ENCODE measurements at regions not wholly inside any gene's neighbourhood (a gene's known extent, or its start where the extent isn't known, plus 50 kb on each side); places are given as distances from the start of the nearest gene placed in this dataset.

DNA sequence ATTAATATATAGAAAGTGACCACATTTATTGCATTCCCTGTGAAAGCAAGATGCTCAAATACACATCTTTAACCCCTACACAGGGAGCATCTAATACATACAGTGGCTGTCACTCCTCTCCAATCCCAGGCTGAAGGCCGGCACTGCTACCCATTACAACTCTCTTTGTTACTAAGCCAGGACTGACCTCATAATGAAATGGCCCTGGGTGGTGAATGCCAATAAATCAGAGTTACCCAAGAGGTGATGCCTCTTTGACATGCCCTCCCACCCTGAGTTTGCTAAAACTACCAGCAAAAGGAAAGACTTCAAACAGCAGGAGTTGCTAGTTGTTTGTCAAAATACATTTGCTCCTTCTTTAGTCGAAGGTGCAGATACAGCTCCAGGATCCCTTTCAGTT is 214.2 kb downstream of the FOXA2 start:
- no peak for DNase-seq (ENCODE audit: low read depth)

DNA sequence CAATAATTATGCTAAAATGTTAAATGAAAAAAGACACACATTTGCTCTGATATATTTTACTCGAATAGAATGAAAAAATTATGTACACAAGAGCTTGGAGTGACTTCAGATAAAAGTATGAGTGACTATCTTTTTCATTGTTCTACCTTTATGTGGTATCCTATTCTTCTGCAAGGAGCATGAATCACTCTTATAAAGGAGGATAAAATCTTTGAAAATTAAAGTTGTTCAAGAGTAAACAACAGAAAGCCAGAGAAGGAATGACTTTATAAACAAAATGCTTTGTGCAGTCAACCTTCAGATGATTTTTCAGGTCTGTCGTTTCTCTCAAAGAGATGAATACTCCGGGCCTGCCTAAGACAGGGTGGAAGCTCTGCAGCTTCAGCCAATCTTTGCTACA is 215.3 kb downstream of the FOXA2 start:
- no peak for DNase-seq (ENCODE audit: low read depth)

DNA sequence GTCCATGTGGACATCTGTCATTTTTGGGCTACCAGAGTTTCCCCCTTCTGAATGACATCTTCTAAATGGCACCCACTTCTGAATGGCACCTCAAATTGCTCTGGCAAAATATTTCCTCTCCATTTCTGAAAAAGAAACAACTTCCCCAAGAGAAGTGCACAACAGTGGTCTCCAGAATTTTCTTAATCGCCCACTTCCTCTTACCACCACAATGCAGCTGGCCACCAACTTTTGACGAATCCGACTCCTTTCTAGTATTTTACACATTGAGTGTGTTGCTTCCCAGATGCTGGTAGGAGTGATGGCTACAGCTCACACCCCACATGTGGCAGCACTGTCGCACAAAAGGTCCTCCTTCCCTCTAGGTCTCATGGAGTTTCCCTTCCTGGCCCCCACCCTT is 216.1 kb downstream of the FOXA2 start:
- no peak for DNase-seq (ENCODE audit: low read depth)

DNA sequence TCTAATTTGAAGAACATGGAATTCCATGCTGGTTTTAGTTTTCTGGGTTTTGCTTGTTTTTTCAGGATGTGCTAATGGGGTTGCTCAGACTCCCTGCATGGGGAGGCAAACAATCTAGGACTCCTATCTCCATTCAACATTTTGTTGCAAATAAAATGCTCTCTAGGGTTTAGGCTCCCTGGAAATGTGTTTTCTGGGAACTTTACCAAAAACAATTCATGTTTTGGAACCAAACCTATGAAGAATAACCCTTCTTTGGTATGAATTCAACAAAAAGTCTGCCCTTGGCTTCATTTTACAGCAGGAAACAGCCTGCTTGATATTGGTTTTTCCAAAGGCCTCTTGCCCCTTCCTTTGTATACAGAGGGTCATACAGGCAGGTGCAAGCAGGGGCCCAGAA is 217.7 kb downstream of the FOXA2 start:
- no peak for DNase-seq (ENCODE audit: low read depth)

DNA sequence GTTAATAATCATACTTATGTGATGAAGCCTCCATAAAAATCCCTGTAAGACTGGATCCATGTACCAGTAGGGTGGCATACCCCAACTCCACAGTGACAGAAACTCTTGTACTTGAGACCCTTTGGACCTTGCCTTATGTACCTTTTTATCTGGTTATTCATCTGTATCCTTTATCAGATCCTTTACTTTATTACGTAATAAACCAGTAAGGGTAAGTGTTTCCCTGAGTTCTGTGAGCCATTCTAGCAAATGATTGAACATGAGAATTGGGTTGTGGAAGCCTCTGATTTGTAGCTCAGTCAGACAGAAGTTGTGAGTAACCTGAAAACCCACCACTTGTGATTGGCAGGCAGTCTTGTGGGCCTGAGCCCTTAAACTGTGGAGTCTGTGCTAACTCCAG is 229.7 kb downstream of the FOXA2 start:
- DNase-seq (ENCODE audit: low read depth) = no peak

DNA sequence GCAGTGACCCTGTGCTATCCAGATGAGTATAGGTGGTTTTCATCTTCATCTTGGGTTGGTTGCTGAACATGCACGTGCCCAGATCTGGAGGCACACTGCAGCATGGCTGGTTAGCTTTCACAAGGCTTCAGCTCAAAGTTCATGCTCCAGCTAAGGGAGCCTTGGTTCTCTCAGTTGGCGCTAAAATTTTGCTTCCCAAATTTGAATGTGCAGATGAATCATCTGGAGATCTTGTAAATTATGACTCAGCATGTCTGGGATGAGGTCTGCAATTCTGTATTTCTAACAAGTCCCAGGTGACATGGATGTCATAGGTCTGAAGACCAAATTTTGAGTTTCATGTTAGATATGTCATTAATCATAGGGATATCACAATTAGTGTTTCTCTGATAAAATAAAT is 230.8 kb downstream of the FOXA2 start:
- DNase-seq (ENCODE audit: low read depth) = no peak

DNA sequence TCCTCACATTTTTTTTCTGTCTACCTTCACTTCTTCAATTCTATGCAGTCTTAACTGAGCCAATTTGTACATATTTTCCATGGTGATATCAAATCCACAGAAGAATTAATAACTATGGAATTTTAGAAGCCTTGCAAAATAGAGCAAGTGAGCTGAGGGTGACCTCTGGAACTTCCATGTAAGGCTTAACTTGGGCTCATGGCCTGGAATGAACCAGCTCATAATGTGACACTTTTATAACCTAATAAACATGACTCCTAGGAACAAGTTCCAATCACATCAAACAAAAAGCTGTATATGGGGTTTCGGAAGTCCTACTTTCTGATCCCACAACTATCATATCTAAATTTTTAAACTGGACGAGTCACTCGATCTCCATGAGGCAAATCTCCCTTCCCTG is 232.4 kb downstream of the FOXA2 start:
- DNase-seq (ENCODE audit: low read depth) = no peak

DNA sequence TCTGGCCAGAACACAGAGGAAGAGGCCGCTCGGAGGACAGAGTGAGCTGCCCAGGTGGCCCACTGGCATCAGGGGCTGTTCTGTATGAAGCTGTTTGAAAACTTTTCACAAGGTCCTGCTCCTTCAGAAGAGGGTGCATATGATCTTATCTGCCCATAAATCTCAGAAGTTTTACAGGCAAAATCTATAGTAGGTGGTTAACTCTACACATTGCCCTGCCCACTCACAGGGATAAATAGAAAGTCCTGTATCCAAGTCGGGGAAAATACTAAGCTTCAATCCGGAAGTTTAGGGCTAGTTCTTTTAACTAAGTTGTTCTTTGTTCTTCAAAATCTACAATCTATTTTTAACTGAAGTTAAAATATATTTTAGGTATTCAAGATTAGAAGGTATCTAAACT is 233.7 kb downstream of the FOXA2 start:
- no peak for DNase-seq (ENCODE audit: low read depth)

DNA sequence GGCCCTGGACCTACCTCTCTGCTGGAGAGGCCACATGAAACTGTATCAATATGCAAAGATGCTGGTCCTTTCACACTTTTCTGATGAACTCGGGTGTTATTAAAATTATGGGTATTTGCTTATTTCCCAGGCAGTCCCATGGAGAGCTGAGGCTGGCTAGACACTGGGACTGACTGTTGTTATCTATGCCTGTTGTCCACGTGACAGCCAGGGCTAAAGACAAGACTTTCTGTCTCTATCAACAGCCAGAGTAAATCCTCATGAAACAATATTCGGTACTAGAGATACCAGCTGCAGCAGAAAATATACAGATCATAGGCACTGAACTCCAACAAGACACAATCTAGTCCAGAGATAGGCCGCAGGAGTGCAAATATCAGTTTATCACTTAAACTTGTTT is 236.4 kb downstream of the FOXA2 start:
- DNase-seq (ENCODE audit: low read depth) = no peak

DNA sequence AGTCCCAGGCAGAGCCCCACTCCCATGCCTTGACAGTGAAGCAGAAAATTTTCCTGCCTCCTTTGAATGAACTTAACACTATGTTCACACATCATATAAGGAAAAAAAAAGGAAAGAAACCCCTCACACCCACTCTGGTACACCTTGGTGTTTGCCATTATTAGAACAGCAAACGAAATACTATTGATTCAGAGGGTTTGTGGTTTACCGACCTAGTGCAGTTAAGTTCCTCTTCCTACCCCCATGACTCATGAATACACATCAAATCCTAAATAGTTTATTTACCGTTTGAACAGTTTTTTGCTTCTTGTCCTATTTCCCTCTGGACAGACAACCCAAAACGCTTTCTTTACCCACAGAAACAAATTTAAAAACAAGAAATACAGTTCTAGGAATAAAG is 237.7 kb downstream of the FOXA2 start:
- DNase-seq (ENCODE audit: low read depth) = no peak

DNA sequence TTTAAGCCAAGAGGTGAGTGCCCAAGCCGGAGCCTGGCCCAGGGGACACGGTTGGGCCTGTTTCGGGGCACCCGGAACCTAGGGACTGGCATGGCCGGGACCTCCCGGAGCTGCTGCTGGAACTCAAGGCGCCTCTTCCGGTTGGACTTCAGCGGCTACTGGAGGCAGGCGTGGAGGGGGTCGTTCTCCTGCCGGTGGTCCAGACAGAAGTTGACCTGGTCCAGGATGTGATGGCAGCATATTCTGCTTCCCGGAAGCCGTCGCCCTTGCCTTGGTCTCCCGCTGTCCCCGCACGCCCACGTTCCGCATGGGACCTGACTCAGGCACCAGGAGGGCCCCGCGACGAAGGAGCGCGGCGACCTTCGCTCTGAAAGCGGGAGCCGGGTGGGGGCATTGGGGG is 240.8 kb downstream of the FOXA2 start:
- DNase-seq (ENCODE audit: low read depth) = no peak

DNA sequence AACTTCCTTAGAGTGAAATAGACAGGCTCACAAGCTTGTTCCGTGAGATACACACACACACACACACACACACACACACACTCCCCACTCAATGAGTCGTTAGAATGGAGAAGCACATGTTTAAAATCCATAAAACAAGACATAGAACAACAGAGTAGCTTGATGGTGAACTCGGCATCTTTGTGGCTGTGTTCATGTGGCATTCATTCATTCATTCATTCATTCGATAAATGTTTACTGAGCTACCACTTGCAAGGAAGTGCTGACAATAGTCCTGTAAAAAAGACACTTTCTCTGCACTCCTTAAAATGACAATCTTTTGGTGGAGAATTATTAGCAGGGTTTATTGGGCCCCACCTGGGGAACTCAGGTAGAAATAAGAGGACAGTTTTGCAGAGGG is 242.0 kb downstream of the FOXA2 start:
- DNase-seq (ENCODE audit: low read depth) = no peak

DNA sequence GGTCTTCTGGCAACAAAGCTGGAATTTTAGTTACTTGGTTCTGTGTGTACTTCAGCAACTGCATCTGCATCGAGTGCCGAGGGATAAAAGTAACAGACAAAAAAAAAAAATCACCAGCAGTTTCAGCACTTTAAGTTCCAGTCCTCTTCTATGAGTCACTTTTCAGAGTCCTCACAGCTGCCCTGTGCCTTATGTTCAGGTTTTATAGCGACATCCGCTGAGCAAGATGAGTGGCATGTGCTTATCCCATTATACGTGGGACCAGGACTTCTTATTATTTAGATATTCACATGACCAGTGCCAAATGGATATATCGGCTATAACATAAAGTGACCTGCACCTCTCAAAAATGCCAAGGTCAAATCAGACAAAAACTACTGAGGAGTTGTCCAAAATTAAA is 242.9 kb downstream of the FOXA2 start:
- no peak for DNase-seq (ENCODE audit: low read depth)

DNA sequence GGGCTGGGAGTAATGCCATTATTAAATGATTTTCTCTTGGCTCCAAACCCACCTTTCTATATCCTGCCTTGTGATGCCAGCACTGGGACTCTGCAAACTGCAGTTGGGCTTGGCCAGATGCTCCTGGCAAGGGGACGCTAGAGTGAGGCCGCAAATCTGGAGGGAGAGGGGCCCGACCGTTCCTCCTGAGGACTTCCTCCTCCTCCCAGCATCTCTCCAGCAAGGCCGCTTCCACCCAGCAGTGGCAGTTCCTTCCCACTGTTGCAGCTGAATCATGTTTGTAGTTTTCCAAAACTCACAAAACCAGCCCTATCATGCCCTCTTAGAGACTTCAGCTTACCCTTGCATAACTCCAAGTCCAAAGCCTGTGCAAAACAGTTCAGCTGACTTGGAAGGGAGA is 244.4 kb downstream of the FOXA2 start:
- no peak for DNase-seq (ENCODE audit: low read depth)

DNA sequence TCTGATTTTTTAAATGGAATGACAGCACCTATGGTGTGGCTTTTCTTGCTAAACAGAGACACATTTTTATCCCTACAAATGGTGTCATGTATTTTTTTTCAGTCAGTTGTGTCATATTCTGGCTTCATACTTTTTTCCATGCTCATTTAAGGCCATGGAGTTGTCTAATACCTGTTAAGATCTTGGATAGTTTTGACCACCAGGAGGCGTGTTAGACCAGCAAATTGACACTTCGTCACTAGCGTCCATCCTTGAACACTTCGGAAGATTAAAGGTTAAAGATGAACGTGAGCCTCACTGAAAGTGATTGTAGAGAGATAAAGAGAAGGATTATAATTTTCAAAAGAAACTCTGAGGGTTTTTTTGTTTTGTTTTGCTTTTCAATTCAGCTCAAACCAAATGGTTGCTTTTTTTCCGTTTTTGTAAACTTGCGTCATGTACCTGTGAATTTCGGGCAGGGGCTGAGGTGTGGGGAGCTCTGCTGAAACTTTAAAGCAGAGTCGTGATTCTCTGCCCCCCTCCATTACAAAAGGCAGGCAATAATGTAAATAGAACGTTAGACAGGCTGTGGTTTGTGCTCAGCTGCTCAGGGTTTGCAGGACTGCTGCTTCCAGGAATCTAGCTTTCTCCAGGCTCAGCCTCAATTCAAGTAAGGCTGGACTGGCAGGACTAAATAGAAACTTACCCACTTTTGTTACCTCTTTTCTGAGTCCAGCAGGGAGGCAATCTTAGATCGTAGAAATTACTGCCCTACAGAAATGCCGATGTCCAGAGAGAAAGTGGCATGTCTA is 245.1 kb downstream of the FOXA2 start:
- DNase-seq (ENCODE audit: low read depth) = no peak

DNA sequence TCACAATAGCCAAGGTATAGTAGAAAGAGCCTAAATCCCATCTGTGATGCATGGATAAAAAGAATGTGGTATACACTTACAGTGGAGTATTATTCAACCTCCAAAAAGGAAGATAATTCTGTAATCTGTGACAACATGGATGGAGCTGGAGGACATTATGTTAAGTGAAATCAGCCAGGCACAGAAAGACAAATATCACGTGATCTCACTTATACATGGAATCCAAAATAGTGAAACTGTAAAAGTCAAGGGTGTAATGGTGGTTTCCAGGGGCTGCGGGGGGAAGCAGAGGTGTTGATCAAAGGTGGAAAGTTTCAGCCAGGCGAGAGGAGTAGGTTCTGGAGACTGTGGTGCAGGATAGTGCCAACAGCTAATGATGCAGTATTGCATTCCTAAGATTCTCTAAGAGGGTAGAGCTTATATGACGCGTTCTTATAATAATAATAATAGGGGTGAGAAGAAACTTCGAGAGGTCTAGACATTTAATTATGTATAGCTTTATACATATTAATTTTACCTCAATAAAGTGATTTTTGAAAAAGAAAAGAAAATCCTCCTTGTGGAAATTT is 246.1 kb downstream of the FOXA2 start:
- no peak for DNase-seq (ENCODE audit: low read depth)

DNA sequence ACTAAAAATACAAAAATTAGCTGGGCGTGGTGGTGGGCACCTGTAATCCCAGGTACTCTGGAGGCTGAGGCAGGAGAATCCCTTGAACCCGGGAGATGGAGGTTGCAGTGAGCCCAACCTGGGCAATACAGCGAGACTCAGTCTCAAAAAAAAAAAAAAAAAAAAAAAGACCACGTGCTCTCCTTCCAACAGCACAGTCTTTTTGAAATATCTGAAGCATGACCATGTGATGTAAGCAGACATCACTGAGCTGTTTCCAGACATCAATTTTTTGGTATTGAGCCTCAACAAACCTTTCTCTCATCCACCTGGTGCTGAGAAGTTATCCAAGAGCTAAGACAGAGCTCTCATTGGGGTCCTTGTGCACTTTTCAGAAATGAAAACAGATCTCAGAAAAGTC is 249.2 kb downstream of the FOXA2 start:
- no peak for DNase-seq (ENCODE audit: low read depth)

DNA sequence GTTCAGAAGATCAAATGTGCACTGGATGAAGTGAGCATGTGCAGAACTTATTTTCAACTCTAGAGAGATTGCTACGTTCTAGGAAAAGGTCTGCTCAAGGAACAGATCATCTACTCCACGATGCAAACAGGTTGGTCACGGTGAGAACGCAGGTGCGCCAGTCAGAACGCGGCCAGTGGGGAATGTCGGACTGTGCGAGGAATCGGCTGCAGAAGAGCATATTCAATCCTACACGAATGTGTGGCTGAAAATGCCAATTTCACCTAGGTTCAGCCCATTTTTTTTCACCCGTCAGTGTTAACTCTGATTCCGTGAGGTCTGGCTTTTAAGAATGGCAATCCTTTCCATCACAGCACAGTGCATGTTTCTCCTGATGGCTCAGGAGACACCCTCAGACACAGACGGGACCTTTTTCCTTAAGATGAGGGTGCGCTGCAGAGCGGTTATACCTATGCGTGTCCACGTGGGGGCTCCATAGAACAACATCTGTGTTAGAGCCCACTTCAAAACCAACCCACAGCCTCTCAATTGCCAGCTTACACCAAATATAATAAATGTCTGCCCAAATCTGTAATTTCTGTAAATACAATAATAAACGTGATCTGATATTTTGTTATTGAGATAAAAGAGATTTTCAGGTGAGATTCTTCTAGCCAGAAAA is 250.4 kb downstream of the FOXA2 start:
- DNase-seq (ENCODE audit: low read depth) = no peak

DNA sequence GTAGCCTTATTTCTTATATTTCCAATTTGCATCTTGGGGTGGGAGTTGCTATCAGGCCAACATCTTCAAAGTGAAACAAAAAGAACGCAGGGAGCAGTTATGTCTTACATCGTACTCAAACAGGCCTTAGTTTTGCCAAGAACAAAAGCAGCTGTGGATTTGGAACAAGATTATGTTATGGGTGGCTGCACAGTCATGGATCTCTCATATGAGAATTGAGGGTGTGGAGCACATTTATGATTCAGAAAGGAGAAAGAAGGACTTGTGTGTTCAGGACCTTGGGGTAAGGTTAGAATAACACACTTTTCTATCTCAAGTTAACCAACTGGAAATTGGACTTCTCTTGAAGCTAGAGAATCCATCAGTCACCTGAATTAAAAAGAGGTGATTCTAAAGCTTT is 259.9 kb downstream of the FOXA2 start:
- no peak for DNase-seq (ENCODE audit: low read depth)

DNA sequence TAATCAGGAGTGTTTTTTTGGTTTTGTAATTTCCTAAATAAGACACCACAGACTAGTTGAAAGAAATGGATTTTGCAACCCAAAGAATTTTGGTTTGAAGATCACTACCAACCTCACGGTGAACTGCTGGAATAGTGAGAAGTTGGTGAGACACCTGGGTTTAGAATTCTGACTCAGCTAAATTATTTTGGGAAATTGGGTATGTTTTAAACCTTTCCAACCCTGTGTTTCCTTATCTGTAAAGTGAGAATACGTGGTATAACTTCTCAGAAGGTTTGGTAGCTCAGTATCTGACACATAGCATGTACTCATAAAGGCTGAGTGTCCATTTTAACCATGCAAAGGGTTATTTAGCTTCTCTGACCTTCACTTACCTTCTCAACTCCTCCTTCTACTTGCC is 261.9 kb downstream of the FOXA2 start:
- DNase-seq (ENCODE audit: low read depth) = no peak

DNA sequence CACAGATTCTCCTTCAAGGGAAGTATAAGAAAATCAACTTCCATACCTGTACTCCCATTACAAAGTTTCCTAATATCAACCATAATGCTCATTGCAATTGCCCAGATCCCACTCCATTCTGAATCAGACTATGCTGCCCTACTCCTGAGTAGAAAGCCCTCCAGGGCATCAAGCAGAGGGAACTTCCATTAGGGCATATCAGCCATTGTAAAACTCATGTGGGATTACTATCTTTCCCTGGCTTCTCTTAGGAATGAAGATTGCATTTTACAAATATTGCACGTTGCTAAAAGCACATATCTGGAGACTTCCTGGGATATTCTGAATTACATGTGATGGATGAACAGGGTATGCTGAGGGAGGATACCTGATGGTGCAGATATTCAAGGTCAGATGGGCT is 263.2 kb downstream of the FOXA2 start:
- no peak for DNase-seq (ENCODE audit: low read depth)

DNA sequence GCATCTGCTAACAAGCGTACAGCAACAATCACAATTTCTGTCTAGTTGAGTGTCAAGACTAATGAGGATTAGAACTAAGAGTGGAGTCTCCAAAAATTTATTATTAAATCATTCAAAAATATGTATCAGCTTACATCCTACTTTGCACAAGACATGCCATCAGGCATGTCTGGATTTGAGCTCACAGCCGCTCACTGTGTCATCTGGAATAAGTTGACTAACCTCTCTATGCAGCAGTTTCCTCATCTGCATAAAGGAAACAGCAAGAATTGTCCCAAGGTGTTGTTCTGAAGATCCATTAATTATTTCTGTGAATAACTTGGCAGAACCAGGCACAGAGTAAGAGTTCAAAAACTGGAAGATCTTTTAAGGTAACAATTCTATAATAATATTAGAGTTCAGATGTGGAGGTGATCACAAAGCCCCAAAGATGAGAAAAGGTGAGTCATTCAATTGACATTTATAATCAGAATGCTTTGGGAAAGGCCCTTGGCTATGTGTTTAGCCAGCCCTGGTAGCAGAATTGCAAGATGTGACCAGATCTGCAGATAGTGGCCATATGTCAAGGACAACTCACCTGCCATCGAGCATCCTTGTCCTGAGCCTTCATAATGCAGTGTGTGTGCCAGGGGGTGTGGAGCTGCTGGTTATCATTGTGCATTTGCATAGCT is 264.0 kb downstream of the FOXA2 start:
- no peak for DNase-seq (ENCODE audit: low read depth)

DNA sequence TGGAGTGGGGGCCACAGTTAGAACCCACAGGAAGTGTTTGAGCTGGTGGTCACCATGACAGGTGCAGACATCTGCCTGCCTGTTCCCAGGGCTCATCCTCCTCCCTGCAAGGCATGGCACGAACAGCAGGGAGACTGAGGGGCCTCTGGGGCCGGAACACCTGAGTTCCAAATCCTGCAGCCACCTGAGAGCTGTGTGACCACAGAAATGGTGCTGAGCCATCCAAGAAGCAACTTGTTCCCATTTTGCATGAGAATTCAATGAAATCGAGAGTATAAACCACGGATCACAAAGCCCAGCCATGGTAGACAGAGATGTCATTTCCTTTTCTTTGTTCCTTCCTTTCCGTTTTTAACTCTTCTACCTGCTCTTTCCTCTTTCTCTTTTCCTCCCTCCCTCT is 268.6 kb downstream of the FOXA2 start:
- no peak for DNase-seq (ENCODE audit: low read depth)
